ENCODE measurements at regions not wholly inside any gene's neighbourhood (a gene's known extent, or its start where the extent isn't known, plus 50 kb on each side); places are given as distances from the start of the nearest gene placed in this dataset.
"Not testable (repeated sequence)": the region's sequence is repeated elsewhere in the genome, so short reads cannot be mapped to it uniquely, and the experiment has no call there.

DNA sequence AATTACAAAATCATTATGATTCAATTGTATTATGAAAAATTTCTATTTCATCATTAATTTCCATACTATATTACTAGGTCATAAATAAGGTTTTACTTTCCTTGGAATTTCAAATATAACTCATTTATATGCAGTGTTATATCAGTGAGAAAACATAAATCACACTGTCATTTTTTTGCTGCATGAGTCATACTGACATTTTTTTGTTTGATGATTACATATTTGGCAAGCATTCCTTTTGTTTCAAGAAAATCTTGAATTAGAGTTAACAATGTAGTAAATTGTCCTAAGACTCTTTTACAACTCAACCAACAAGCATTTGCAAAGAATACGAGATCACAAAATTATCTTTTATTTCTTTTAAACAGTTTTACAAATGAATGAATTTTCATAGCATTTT lies 298.4 kb upstream of the SEMA6A start:
- DNase-seq (ENCODE audit: low read depth) = no peak
- TF ChIP-seq, protein P1, sequence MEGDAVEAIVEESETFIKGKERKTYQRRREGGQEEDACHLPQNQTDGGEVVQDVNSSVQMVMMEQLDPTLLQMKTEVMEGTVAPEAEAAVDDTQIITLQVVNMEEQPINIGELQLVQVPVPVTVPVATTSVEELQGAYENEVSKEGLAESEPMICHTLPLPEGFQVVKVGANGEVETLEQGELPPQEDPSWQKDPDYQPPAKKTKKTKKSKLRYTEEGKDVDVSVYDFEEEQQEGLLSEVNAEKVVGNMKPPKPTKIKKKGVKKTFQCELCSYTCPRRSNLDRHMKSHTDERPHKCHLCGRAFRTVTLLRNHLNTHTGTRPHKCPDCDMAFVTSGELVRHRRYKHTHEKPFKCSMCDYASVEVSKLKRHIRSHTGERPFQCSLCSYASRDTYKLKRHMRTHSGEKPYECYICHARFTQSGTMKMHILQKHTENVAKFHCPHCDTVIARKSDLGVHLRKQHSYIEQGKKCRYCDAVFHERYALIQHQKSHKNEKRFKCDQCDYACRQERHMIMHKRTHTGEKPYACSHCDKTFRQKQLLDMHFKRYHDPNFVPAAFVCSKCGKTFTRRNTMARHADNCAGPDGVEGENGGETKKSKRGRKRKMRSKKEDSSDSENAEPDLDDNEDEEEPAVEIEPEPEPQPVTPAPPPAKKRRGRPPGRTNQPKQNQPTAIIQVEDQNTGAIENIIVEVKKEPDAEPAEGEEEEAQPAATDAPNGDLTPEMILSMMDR (IDR thresholded peaks at IDR 0.05; ENCODE audit: insufficient read depth, low read depth, low read length) = no peak
- H3K4me3 ChIP-seq (ENCODE audit: low read depth, low read length) = no peak overlapping the region

DNA sequence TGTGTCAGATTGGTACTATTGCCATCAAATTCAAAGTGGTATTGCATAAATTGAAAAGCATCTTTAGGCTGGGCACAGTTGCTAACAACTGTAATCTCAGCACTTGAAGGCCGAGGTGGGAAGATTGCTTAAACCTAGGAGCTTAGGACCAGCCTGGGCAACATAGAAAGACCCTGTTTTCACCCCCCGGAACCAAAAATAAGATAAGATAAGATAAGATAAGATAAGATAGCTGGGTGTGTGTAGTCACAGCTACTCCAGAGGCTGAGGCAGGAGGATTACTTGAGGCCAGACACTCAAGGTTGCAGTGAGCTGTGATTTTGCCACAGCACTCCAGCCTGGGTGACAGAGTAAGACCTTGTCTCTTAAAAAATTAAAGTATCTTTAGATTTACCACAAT lies 297.9 kb upstream of the SEMA6A start:
- TF ChIP-seq, protein P1 (IDR thresholded peaks at IDR 0.05; ENCODE audit: insufficient read depth, low read depth, low read length) = no peak
- no peak for DNase-seq (ENCODE audit: low read depth)
- no peak overlapping the region for H3K4me3 ChIP-seq (ENCODE audit: low read depth, low read length)

GRCh38 chr5:116867825-116868224 lies 293.2 kb upstream of the SEMA6A start:
- H3K4me3 ChIP-seq (ENCODE audit: low read depth, low read length); DNase-seq (ENCODE audit: low read depth): not testable (repeated sequence)

- TF ChIP-seq, protein P1 (IDR thresholded peaks at IDR 0.05; ENCODE audit: insufficient read depth, low read depth, low read length) = no peak
- DNase-seq (ENCODE audit: low read depth) = no peak
- no peak overlapping the region for H3K4me3 ChIP-seq (ENCODE audit: low read depth, low read length)
These were observed 291.0 kb upstream of the SEMA6A start for GRCh38 chr5:116865651-116866050.

DNA sequence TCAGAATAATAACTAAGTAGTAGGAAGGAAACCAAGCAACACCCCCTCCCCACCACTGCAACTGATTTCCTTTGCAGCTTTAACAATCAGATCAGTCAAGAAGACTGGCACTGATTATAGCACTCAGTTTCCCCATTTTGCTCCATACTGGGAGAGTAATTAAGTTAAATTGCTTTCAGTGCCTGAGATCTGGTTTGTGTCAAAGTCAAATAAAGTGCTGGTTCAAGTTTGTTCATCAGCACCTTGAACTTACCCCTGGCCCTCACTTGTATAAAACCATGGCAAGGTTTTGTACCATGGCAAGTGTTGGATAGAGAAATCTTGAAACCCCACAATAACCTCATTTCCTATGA lies 290.2 kb upstream of the SEMA6A start:
- TF ChIP-seq, protein P1 (IDR thresholded peaks at IDR 0.05; ENCODE audit: insufficient read depth, low read depth, low read length) = no peak
- no peak overlapping the region for H3K4me3 ChIP-seq (ENCODE audit: low read depth, low read length)
- no peak for DNase-seq (ENCODE audit: low read depth)

- DNase-seq (ENCODE audit: low read depth) = no peak
- H3K4me3 ChIP-seq (ENCODE audit: low read depth, low read length) = no peak overlapping the region
- TF ChIP-seq, protein P1 (IDR thresholded peaks at IDR 0.05; ENCODE audit: insufficient read depth, low read depth, low read length) = no peak
These were observed 289.7 kb upstream of the SEMA6A start for GRCh38 chr5:116864157-116864837.

- no peak overlapping the region for H3K4me3 ChIP-seq (ENCODE audit: low read depth, low read length)
- TF ChIP-seq, protein P1 (IDR thresholded peaks at IDR 0.05; ENCODE audit: insufficient read depth, low read depth, low read length) = no peak
- no peak for DNase-seq (ENCODE audit: low read depth)
These were observed 288.2 kb upstream of the SEMA6A start for GRCh38 chr5:116862632-116863455.
